Fibroblast of lung (primary cell): ENCODE measurements at regions not wholly inside any gene's neighbourhood (a gene's known extent, or its start where the extent isn't known, plus 50 kb on each side); places are given as distances from the start of the nearest gene placed in this dataset.

Experiments
- CTCF ChIP-seq, 2 donors: IDR thresholded peaks in 1 of 2; conservative IDR thresholded peaks in 1 of 2; 1 replicate in 1 of 2; 2 replicates in 1 of 2; pipeline ENCODE4 v1.5.1; 2011 to 2012; ENCODE audit warnings: low read length in 2 of 2, control low read depth in 1 of 2, inconsistent platforms in 1 of 2, low read depth in 1 of 2, mild to moderate bottlenecking in 1 of 2
- EZH2 ChIP-seq: IDR thresholded peaks from 2 replicates; pipeline ENCODE4 v1.5.1; 2012; ENCODE audit warnings: low read length, control low read depth, mild to moderate bottlenecking; ENCODE audit errors: missing control alignments

- TF ChIP-seq CTCF (conservative IDR thresholded peaks at IDR 0.05 in 1 of 2, IDR thresholded peaks at IDR 0.05 in 1 of 2; ENCODE audit: low read depth in 1 of 2, low read length in 2 of 2) (no peak), EZH2 (no peak)
These were observed 95.8 kb upstream of the PLCB4 start for GRCh38 chr20:8972963-8973705.
